Liver (tissue), 8 donors: ENCODE measurements at regions not wholly inside any gene's neighbourhood (a gene's known extent, or its start where the extent isn't known, plus 50 kb on each side); places are given as distances from the start of the nearest gene placed in this dataset.

Experiments
- DNase-seq: peaks from one replicate; pipeline ENCODE4 v3.0.0-alpha.2; 2017; ENCODE audit warnings: low spot score
- H3K27ac ChIP-seq, 2 donors: one replicate each; pipeline ENCODE4 v1.7.0; 2013; ENCODE audit warnings: inconsistent platforms in 2 of 2, low read length in 2 of 2, control low read depth in 1 of 2, low read depth in 1 of 2, mild to moderate bottlenecking in 1 of 2
- H3K27me3 ChIP-seq, 4 donors: one replicate each; pipeline versions ENCODE4 v1.6.1 to v1.7.0; 2013; ENCODE audit warnings: low read length in 3 of 4, inconsistent platforms in 1 of 4, mild to moderate bottlenecking in 1 of 4, moderate library complexity in 1 of 4; ENCODE audit not compliant: control insufficient read depth in 4 of 4, insufficient read depth in 4 of 4
- H3K36me3 ChIP-seq, 4 donors: one replicate each; pipeline versions ENCODE4 v1.6.1 to v1.7.0; 2013; ENCODE audit warnings: low read length in 3 of 4, mild to moderate bottlenecking in 3 of 4, low read depth in 1 of 4, moderate library complexity in 1 of 4; ENCODE audit not compliant: control insufficient read depth in 4 of 4, insufficient read depth in 3 of 4
- H3K4me1 ChIP-seq, 4 donors: one replicate each; pipeline versions ENCODE4 v1.6.1 to v1.7.0; 2013; ENCODE audit warnings: low read length in 3 of 4, mild to moderate bottlenecking in 3 of 4, moderate library complexity in 1 of 4; ENCODE audit not compliant: control insufficient read depth in 4 of 4, insufficient read depth in 4 of 4
- H3K4me3 ChIP-seq, 3 donors: one replicate each; pipeline versions ENCODE4 v1.6.1 to v1.7.0; 2013; ENCODE audit warnings: low read length in 3 of 3, control low read depth in 1 of 3, low read depth in 1 of 3, mild to moderate bottlenecking in 1 of 3
- H3K9ac ChIP-seq, 2 donors: one replicate each; pipeline ENCODE4 v1.7.0; 2013; ENCODE audit warnings: low read length in 2 of 2, mild to moderate bottlenecking in 2 of 2, moderate library complexity in 2 of 2, control low read depth in 1 of 2, low read depth in 1 of 2
- H3K9me3 ChIP-seq, 4 donors: one replicate each; pipeline versions ENCODE4 v1.6.1 to v1.7.0; 2013; ENCODE audit warnings: low read length in 3 of 4; ENCODE audit not compliant: control insufficient read depth in 4 of 4
- ATF3 ChIP-seq: IDR thresholded peaks from 2 replicates; pipeline ENCODE4 v1.6.1; 2016; ENCODE audit warnings: antibody characterized with exemption
- EGR1 ChIP-seq, 2 donors: IDR thresholded peaks; 2 replicates each; pipeline ENCODE4 v1.6.1; 2016 to 2018; ENCODE audit warnings: antibody characterized with exemption in 2 of 2, low read depth in 2 of 2
- FOXA1 ChIP-seq: IDR thresholded peaks from 2 replicates; pipeline ENCODE4 v1.6.1; 2016; ENCODE audit warnings: antibody characterized with exemption
- FOXA2 ChIP-seq: IDR thresholded peaks from 2 replicates; pipeline ENCODE4 v1.6.1; 2016; ENCODE audit warnings: antibody characterized with exemption
- GABPA ChIP-seq, 2 donors: IDR thresholded peaks in 1 of 2; conservative IDR thresholded peaks in 1 of 2; 2 replicates each; pipeline ENCODE4 v1.6.1; 2016; ENCODE audit warnings: antibody characterized with exemption in 2 of 2, mild to moderate bottlenecking in 1 of 2, moderate library complexity in 1 of 2
- HNF4A ChIP-seq, 2 donors: conservative IDR thresholded peaks; 2 replicates each; pipeline ENCODE4 v1.6.1; 2016; ENCODE audit warnings: antibody characterized with exemption in 2 of 2, mild to moderate bottlenecking in 2 of 2
- HNF4G ChIP-seq: IDR thresholded peaks from 2 replicates; pipeline ENCODE4 v1.6.1; 2016; ENCODE audit warnings: antibody characterized with exemption
- JUND ChIP-seq, 2 donors: IDR thresholded peaks; 2 replicates each; pipeline ENCODE4 v1.6.1; 2016; ENCODE audit warnings: antibody characterized with exemption in 2 of 2
- MAX ChIP-seq: IDR thresholded peaks from 2 replicates; pipeline ENCODE4 v1.6.1; 2016; ENCODE audit warnings: antibody characterized with exemption
- NR2F2 ChIP-seq: IDR thresholded peaks from 2 replicates; pipeline ENCODE4 v1.6.1; 2016; ENCODE audit warnings: antibody characterized with exemption
- RAD21 ChIP-seq, 2 donors: IDR thresholded peaks; 2 replicates each; pipeline ENCODE4 v1.6.1; 2016; ENCODE audit warnings: antibody characterized with exemption in 2 of 2, mild to moderate bottlenecking in 2 of 2
- RXRA ChIP-seq, 2 donors: IDR thresholded peaks; 2 replicates each; pipeline ENCODE4 v1.6.1; 2017 to 2018; ENCODE audit warnings: antibody characterized with exemption in 2 of 2, mild to moderate bottlenecking in 1 of 2
- SP1 ChIP-seq: IDR thresholded peaks from 2 replicates; pipeline ENCODE4 v1.6.1; 2018; ENCODE audit warnings: antibody characterized with exemption, mild to moderate bottlenecking
- TAF1 ChIP-seq: conservative IDR thresholded peaks from 2 replicates; pipeline ENCODE4 v1.6.1; 2016; ENCODE audit warnings: antibody characterized with exemption, mild to moderate bottlenecking
- YY1 ChIP-seq: IDR thresholded peaks from 2 replicates; pipeline ENCODE4 v1.6.1; 2016; ENCODE audit warnings: antibody characterized with exemption, mild to moderate bottlenecking
- WGBS: extraction: QIAGEN DNeasy Blood & Tissue Kit; methylation state at CpG from one replicate; pipeline ENCODE4 v1.1.7; 2013; 5-methylcytosine and 5-hydroxymethylcytosine counted together
- TF ChIP-seq, protein P1 (sequence below): fragments of 150-350 bp; IDR thresholded peaks from 2 replicates; pipeline ENCODE4 v1.5.1; 2017; ENCODE audit warnings: improper control_type of control experiment, low read depth, low read length; ENCODE audit not compliant: missing input control
- TF ChIP-seq, protein P2 (sequence below): IDR thresholded peaks from 2 replicates; pipeline ENCODE4 v1.6.1; 2016; ENCODE audit warnings: antibody characterized with exemption, mild to moderate bottlenecking
- TF ChIP-seq, protein P3 (sequence below): IDR thresholded peaks from 2 replicates; pipeline ENCODE4 v1.6.1; 2016; ENCODE audit warnings: antibody characterized with exemption
- donor health status: healthy.
- donor health status: healthy.
- donor health status: healthy.
- donor health status: healthy.
- donor health status: healthy.

DNA sequence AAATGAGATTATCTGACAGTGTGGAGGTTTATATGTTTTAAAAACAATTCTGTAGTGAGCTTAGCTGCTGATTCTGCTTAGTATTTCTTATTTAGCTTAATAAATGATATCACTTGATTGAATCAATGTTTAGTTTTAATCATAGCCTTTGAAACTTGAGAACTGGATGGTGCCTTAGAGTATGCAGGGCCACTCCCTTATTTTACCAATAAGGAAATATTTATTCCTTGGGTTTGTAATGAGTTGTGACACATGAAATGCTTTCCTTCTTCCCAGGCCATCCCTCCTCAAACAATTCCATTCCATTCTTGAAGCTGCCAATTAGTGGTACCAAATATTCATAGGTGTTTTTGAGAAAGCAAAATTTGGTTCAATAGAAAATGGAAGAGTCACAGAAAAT, 183.8 kb upstream of the DCC start:
- Histone ChIP-seq H3K4me1 (no peaks in the 10 kb centered on the region), H3K9me3 (no peaks in the 10 kb centered on the region), H3K4me3 (no peak overlapping the region), H3K36me3 (no peaks in the 10 kb centered on the region), H3K9ac (no peak overlapping the region), H3K27ac (no peak overlapping the region), H3K27me3 (no peaks in the 10 kb centered on the region)
- no peak for DNase-seq
- no peak for TF ChIP-seq RXRA (IDR thresholded peaks at IDR 0.05)
- TF ChIP-seq HNF4G, result no peak
- TF ChIP-seq YY1, result no peak
- TF ChIP-seq HNF4A (conservative IDR thresholded peaks at IDR 0.05), result no peak
- no peak for TF ChIP-seq TAF1
- no peak for TF ChIP-seq MAX
- no peak for TF ChIP-seq JUND (IDR thresholded peaks at IDR 0.05)
- no peak for TF ChIP-seq RAD21 (IDR thresholded peaks at IDR 0.05)
- TF ChIP-seq, protein P1, sequence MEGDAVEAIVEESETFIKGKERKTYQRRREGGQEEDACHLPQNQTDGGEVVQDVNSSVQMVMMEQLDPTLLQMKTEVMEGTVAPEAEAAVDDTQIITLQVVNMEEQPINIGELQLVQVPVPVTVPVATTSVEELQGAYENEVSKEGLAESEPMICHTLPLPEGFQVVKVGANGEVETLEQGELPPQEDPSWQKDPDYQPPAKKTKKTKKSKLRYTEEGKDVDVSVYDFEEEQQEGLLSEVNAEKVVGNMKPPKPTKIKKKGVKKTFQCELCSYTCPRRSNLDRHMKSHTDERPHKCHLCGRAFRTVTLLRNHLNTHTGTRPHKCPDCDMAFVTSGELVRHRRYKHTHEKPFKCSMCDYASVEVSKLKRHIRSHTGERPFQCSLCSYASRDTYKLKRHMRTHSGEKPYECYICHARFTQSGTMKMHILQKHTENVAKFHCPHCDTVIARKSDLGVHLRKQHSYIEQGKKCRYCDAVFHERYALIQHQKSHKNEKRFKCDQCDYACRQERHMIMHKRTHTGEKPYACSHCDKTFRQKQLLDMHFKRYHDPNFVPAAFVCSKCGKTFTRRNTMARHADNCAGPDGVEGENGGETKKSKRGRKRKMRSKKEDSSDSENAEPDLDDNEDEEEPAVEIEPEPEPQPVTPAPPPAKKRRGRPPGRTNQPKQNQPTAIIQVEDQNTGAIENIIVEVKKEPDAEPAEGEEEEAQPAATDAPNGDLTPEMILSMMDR, result no peak
- TF ChIP-seq, protein P2, sequence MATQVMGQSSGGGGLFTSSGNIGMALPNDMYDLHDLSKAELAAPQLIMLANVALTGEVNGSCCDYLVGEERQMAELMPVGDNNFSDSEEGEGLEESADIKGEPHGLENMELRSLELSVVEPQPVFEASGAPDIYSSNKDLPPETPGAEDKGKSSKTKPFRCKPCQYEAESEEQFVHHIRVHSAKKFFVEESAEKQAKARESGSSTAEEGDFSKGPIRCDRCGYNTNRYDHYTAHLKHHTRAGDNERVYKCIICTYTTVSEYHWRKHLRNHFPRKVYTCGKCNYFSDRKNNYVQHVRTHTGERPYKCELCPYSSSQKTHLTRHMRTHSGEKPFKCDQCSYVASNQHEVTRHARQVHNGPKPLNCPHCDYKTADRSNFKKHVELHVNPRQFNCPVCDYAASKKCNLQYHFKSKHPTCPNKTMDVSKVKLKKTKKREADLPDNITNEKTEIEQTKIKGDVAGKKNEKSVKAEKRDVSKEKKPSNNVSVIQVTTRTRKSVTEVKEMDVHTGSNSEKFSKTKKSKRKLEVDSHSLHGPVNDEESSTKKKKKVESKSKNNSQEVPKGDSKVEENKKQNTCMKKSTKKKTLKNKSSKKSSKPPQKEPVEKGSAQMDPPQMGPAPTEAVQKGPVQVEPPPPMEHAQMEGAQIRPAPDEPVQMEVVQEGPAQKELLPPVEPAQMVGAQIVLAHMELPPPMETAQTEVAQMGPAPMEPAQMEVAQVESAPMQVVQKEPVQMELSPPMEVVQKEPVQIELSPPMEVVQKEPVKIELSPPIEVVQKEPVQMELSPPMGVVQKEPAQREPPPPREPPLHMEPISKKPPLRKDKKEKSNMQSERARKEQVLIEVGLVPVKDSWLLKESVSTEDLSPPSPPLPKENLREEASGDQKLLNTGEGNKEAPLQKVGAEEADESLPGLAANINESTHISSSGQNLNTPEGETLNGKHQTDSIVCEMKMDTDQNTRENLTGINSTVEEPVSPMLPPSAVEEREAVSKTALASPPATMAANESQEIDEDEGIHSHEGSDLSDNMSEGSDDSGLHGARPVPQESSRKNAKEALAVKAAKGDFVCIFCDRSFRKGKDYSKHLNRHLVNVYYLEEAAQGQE, result no peak
- no peak for TF ChIP-seq GABPA (IDR thresholded peaks at IDR 0.05 in 1 of 2, conservative IDR thresholded peaks at IDR 0.05 in 1 of 2)
- no peak for TF ChIP-seq EGR1 (IDR thresholded peaks at IDR 0.05; ENCODE audit: low read depth in 2 of 2)
- TF ChIP-seq, protein P3, sequence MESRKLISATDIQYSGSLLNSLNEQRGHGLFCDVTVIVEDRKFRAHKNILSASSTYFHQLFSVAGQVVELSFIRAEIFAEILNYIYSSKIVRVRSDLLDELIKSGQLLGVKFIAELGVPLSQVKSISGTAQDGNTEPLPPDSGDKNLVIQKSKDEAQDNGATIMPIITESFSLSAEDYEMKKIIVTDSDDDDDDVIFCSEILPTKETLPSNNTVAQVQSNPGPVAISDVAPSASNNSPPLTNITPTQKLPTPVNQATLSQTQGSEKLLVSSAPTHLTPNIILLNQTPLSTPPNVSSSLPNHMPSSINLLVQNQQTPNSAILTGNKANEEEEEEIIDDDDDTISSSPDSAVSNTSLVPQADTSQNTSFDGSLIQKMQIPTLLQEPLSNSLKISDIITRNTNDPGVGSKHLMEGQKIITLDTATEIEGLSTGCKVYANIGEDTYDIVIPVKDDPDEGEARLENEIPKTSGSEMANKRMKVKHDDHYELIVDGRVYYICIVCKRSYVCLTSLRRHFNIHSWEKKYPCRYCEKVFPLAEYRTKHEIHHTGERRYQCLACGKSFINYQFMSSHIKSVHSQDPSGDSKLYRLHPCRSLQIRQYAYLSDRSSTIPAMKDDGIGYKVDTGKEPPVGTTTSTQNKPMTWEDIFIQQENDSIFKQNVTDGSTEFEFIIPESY, result no peak
- TF ChIP-seq FOXA2, result no peak
- no peak for TF ChIP-seq SP1
- TF ChIP-seq ATF3, result no peak
- no peak for TF ChIP-seq FOXA1
- TF ChIP-seq NR2F2, result no peak

- Histone ChIP-seq H3K27ac (no peak overlapping the region), H3K9me3 (no peaks in the 10 kb centered on the region), H3K9ac (no peak overlapping the region), H3K36me3 (no peaks in the 10 kb centered on the region), H3K4me3 (no peak overlapping the region), H3K4me1 (no peaks in the 10 kb centered on the region), H3K27me3 (no peaks in the 10 kb centered on the region)
- WGBS, result 79% methylated on average over 2 of the region's 2 CpGs
- DNase-seq, result no peak
- TF ChIP-seq JUND (IDR thresholded peaks at IDR 0.05) (no peak), FOXA2 (no peak), HNF4A (conservative IDR thresholded peaks at IDR 0.05) (no peak), MAX (no peak), YY1 (no peak), RAD21 (IDR thresholded peaks at IDR 0.05) (no peak)
- TF ChIP-seq, protein P2, result no peak
- TF ChIP-seq, protein P1, result no peak
Observed at GRCh38 chr18:52160636-52161035, 179.4 kb upstream of the DCC start.
